ENCODE measurements at regions not wholly inside any gene's neighbourhood (a gene's known extent, or its start where the extent isn't known, plus 50 kb on each side); places are given as distances from the start of the nearest gene placed in this dataset.
"Not testable (repeated sequence)": the region's sequence is repeated elsewhere in the genome, so short reads cannot be mapped to it uniquely, and the experiment has no call there.

GRCh38 chr7:142438923-142439515, 181.2 kb upstream of the PRSS58 start:
- Histone ChIP-seq H3K27ac (peak overlapping the region; percentile 27 to 73 (median 54)), H3K4me1 (peaks cover 0 to 17% (median 3%) of the 10 kb centered on the region in 4 donors), H3K36me3 (no peaks in the 10 kb centered on the region), H3K27me3 (no peaks in the 10 kb centered on the region), H3K9me3 (no peaks in the 10 kb centered on the region), H3K4me3 (no peak overlapping the region)
- in situ Hi-C loops (cut with MboI; ENCODE audit: low pct_ligation_motif_present in 1 of 4, low pct_unique_long_range_greater_than_20kb in 1 of 4, low sequenced_read_pairs in 3 of 4): no loop called here
- WGBS, 2 donors (ENCODE audit: low coverage in 1 of 2): 44 to 68% methylated on average over 6 to 8 of the region's 8 CpGs
- no peak for TF ChIP-seq POLR2A (IDR thresholded peaks at IDR 0.05)
- TF ChIP-seq POLR2AphosphoS5 (IDR thresholded peaks at IDR 0.05): no peak
- TF ChIP-seq CTCF (IDR thresholded peaks at IDR 0.05): no peak
- no peak for TF ChIP-seq EP300 (IDR thresholded peaks at IDR 0.05; ENCODE audit: low read depth)
- peak; percentile 44 for DNase-seq
- intact Hi-C loops (cut with DNase I; ENCODE audit: low total_unique reads): no loop called here

- WGBS, 2 donors (ENCODE audit: low coverage in 1 of 2): 70 to 86% methylated on average over 2 to 12 of the region's 12 CpGs
- DNase-seq: peak; percentile 52
Observed at GRCh38 chr7:142438235-142438922, 180.5 kb upstream of the PRSS58 start.

GRCh38 chr7:142437741-142438140, 179.9 kb upstream of the PRSS58 start:
- Histone ChIP-seq H3K27ac (no peak overlapping the region), H3K4me1 (peaks cover 0 to 17% (median 3%) of the 10 kb centered on the region in 4 donors), H3K4me3 (no peak overlapping the region), H3K27me3 (no peaks in the 10 kb centered on the region), H3K9me3 (no peaks in the 10 kb centered on the region), H3K36me3 (no peaks in the 10 kb centered on the region)
- intact Hi-C loops (cut with DNase I; ENCODE audit: low total_unique reads) (no loop called here), in situ Hi-C loops (cut with MboI; ENCODE audit: low pct_ligation_motif_present in 1 of 4, low pct_unique_long_range_greater_than_20kb in 1 of 4, low sequenced_read_pairs in 3 of 4) (no loop called here)
- no peak for DNase-seq
- no peak for TF ChIP-seq CTCF (IDR thresholded peaks at IDR 0.05)
- no peak for TF ChIP-seq EP300 (IDR thresholded peaks at IDR 0.05; ENCODE audit: low read depth)
- TF ChIP-seq POLR2AphosphoS5 (IDR thresholded peaks at IDR 0.05): no peak

More at GRCh38 chr7:142438235-142438922, 180.5 kb upstream of the PRSS58 start:
- Histone ChIP-seq H3K36me3 (no peaks in the 10 kb centered on the region), H3K4me3 (no peak overlapping the region), H3K27ac (peak overlapping the region in 3 of 4 donors; percentile 27 to 73 (median 59)), H3K9me3 (no peaks in the 10 kb centered on the region), H3K27me3 (no peaks in the 10 kb centered on the region), H3K4me1 (peaks cover 0 to 17% (median 3%) of the 10 kb centered on the region in 4 donors)
- TF ChIP-seq CTCF (IDR thresholded peaks at IDR 0.05) (peak; percentile 28 to 67 (median 46)), EP300 (IDR thresholded peaks at IDR 0.05; ENCODE audit: low read depth) (no peak)
- in situ Hi-C loops (cut with MboI; ENCODE audit: low pct_ligation_motif_present in 1 of 4, low pct_unique_long_range_greater_than_20kb in 1 of 4, low sequenced_read_pairs in 3 of 4): no loop called here
- intact Hi-C loops (cut with DNase I; ENCODE audit: low total_unique reads): no loop called here

GRCh38 chr7:142436601-142437000, 178.7 kb upstream of the PRSS58 start:
- TF ChIP-seq POLR2A (IDR thresholded peaks at IDR 0.05): no peak
- no peak for TF ChIP-seq EP300 (IDR thresholded peaks at IDR 0.05; ENCODE audit: low read depth)
- no peak for TF ChIP-seq POLR2AphosphoS5 (IDR thresholded peaks at IDR 0.05)
- no peak for TF ChIP-seq CTCF (IDR thresholded peaks at IDR 0.05)
- DNase-seq: no peak
- intact Hi-C loops (cut with DNase I; ENCODE audit: low total_unique reads) (no loop called here), in situ Hi-C loops (cut with MboI; ENCODE audit: low pct_ligation_motif_present in 1 of 4, low pct_unique_long_range_greater_than_20kb in 1 of 4, low sequenced_read_pairs in 3 of 4) (no loop called here)
- Histone ChIP-seq H3K4me3 (no peak overlapping the region), H3K27ac (no peak overlapping the region), H3K4me1 (peaks cover 0 to 17% (median 3%) of the 10 kb centered on the region in 4 donors), H3K9me3 (no peaks in the 10 kb centered on the region), H3K27me3 (no peaks in the 10 kb centered on the region), H3K36me3 (no peaks in the 10 kb centered on the region)
- 75% methylated on average over 2 of the region's 2 CpGs; no CpG with 5 or more reads in 1 of the 2 donors for WGBS, 2 donors (ENCODE audit: low coverage in 1 of 2)

GRCh38 chr7:142435606-142436005, 177.7 kb upstream of the PRSS58 start:
- H3K36me3 ChIP-seq; H3K4me3 ChIP-seq; in situ Hi-C loops (cut with MboI; ENCODE audit: low pct_ligation_motif_present in 1 of 4, low pct_unique_long_range_greater_than_20kb in 1 of 4, low sequenced_read_pairs in 3 of 4); H3K9me3 ChIP-seq; H3K27me3 ChIP-seq; intact Hi-C loops (cut with DNase I; ENCODE audit: low total_unique reads); H3K27ac ChIP-seq; DNase-seq: not testable (repeated sequence)
- 84 to 85% methylated on average over 3 to 5 of the region's 5 CpGs for WGBS, 2 donors (ENCODE audit: low coverage in 1 of 2)
- peaks cover 0 to 17% (median 3%) of the 10 kb centered on the region in 4 donors for H3K4me1 ChIP-seq
